ENCODE measurements at regions not wholly inside any gene's neighbourhood (a gene's known extent, or its start where the extent isn't known, plus 50 kb on each side); places are given as distances from the start of the nearest gene placed in this dataset.

- DNase-seq, result no peak
Observed at GRCh38 chr1:5367306-5367705, 624.9 kb downstream of the NPHP4 start.

- no peak for DNase-seq
Observed at GRCh38 chr1:5365751-5366150, 626.5 kb downstream of the NPHP4 start.

GRCh38 chr1:5364591-5364990 lies 627.6 kb downstream of the NPHP4 start:
- no peak for DNase-seq

GRCh38 chr1:5354681-5355080 lies 637.5 kb downstream of the NPHP4 start:
- DNase-seq, result no peak

- no peak for DNase-seq
Observed at GRCh38 chr1:5351366-5351765, 640.9 kb downstream of the NPHP4 start.

- no peak for DNase-seq
Observed at GRCh38 chr1:5349526-5349925, 642.7 kb downstream of the NPHP4 start.

GRCh38 chr1:5348732-5349465 lies 643.3 kb downstream of the NPHP4 start:
- no peak for DNase-seq

GRCh38 chr1:5347726-5348125 lies 644.5 kb downstream of the NPHP4 start:
- no peak for DNase-seq

- no peak for DNase-seq
Observed at GRCh38 chr1:5345556-5345955, 646.7 kb downstream of the NPHP4 start.

- DNase-seq, result no peak
Observed at GRCh38 chr1:5343256-5344020, 648.8 kb downstream of the NPHP4 start.

- no peak for DNase-seq
Observed at GRCh38 chr1:5342830-5343229, 649.4 kb downstream of the NPHP4 start.

GRCh38 chr1:5342172-5342571 lies 650.1 kb downstream of the NPHP4 start:
- DNase-seq, result no peak

GRCh38 chr1:5341471-5341870 lies 650.8 kb downstream of the NPHP4 start:
- DNase-seq, result no peak

GRCh38 chr1:5340560-5341130 lies 651.6 kb downstream of the NPHP4 start:
- no peak for DNase-seq

GRCh38 chr1:5338466-5338865 lies 653.8 kb downstream of the NPHP4 start:
- no peak for DNase-seq

- no peak for DNase-seq
Observed at GRCh38 chr1:5333291-5333690, 658.9 kb downstream of the NPHP4 start.

- DNase-seq, result no peak
Observed at GRCh38 chr1:5331101-5331500, 661.1 kb downstream of the NPHP4 start.

GRCh38 chr1:5329068-5329739 lies 663.0 kb downstream of the NPHP4 start:
- no peak for DNase-seq

GRCh38 chr1:5324883-5325282 lies 667.3 kb downstream of the NPHP4 start:
- DNase-seq, result no peak

GRCh38 chr1:5318143-5318816 lies 663.9 kb downstream of the AJAP1 start:
- DNase-seq, result no peak

GRCh38 chr1:5317391-5317790 lies 663.0 kb downstream of the AJAP1 start:
- DNase-seq, result no peak

GRCh38 chr1:5312862-5313261 lies 658.5 kb downstream of the AJAP1 start:
- no peak for DNase-seq

- no peak for DNase-seq
Observed at GRCh38 chr1:5312293-5312674, 657.9 kb downstream of the AJAP1 start.

Measured in activated naive CD4-positive, alpha-beta T cell treated with anti-CD3 and anti-CD28 coated beads, Interleukin-2, amount 50 U/mL, for 16 hours (primary cell).